A673 (cell line): ENCODE measurements at regions not wholly inside any gene's neighbourhood (a gene's known extent, or its start where the extent isn't known, plus 50 kb on each side); places are given as distances from the start of the nearest gene placed in this dataset.

Experiments
- BruUV-seq: library from RNA; stranded (reverse); fragments of 400-500 nt; replicated peaks from 2 replicates; lab custom pipeline; 2021; lab: Mats Ljungman, UMichigan
- CTCF ChIA-PET: fragments of 300-600 bp; sonication (Branson Sonifier 250); formaldehyde crosslinking; loops from one replicate; lab custom pipeline; 2022; ENCODE audit warnings: antibody characterized with exemption; lab: Charles Lee
- POLR2A ChIA-PET: fragments of 300-600 bp; sonication (Branson Sonifier 250); formaldehyde crosslinking; loops from one replicate; lab custom pipeline; 2022; ENCODE audit warnings: antibody characterized with exemption; ENCODE audit not compliant: low non-redundant PET; lab: Charles Lee
- DNase-seq: peaks from one replicate; pipeline ENCODE4 v3.0.0-alpha.2; 2015; ENCODE audit warnings: low spot score
- H3K27ac ChIP-seq: fragments of 200-600 bp; sonication (generic); 2 replicates; pipeline ENCODE4 v1.5.1; 2016; ENCODE audit warnings: mixed run types, low read depth, mild to moderate bottlenecking, mixed read lengths, antibody characterized with exemption, low read length; ENCODE audit not compliant: poor library complexity, severe bottlenecking
- H3K27me3 ChIP-seq: fragments of 200-600 bp; sonication (generic); replicated peaks from 2 replicates; pipeline ENCODE4 v1.6.1; 2017; ENCODE audit warnings: mixed run types, low read depth, mild to moderate bottlenecking, mixed read lengths, antibody characterized with exemption, low read length; ENCODE audit not compliant: insufficient read depth, poor library complexity
- H3K36me3 ChIP-seq: fragments of 200-600 bp; sonication (generic); 2 replicates; pipeline ENCODE4 v1.6.1; 2016; ENCODE audit warnings: mixed run types, mild to moderate bottlenecking, mixed read lengths, antibody characterized with exemption, low read length; ENCODE audit not compliant: insufficient read depth, poor library complexity, severe bottlenecking
- H3K4me1 ChIP-seq: fragments of 200-600 bp; sonication (generic); 2 replicates; pipeline ENCODE4 v1.6.1; 2017; ENCODE audit warnings: mixed run types, mild to moderate bottlenecking, mixed read lengths, antibody characterized with exemption, low read length; ENCODE audit not compliant: insufficient read depth, poor library complexity, severe bottlenecking
- H3K4me3 ChIP-seq: fragments of 200-600 bp; sonication (generic); 2 replicates; pipeline ENCODE4 v1.5.1; 2016; ENCODE audit warnings: low read depth, mixed run types, mild to moderate bottlenecking, mixed read lengths, low read length; ENCODE audit not compliant: poor library complexity, severe bottlenecking
- H3K9me3 ChIP-seq: fragments of 200-600 bp; sonication (generic); 2 replicates; pipeline ENCODE4 v1.6.1; 2016; ENCODE audit warnings: mixed run types, low read depth, mild to moderate bottlenecking, mixed read lengths, antibody characterized with exemption, low read length; ENCODE audit not compliant: poor library complexity, severe bottlenecking
- CTCF ChIP-seq: fragments of 300-800, 200-600 bp; sonication (generic); conservative IDR thresholded peaks from 2 replicates; pipeline ENCODE4 v1.5.1; 2017; ENCODE audit warnings: low read depth, mild to moderate bottlenecking, antibody characterized with exemption, low read length, moderate library complexity, mixed read lengths
- EZH2 ChIP-seq: fragments of 200-600 bp; sonication (generic); IDR thresholded peaks from 2 replicates; pipeline ENCODE4 v1.6.1; 2017; ENCODE audit warnings: borderline replicate concordance, low read depth, mild to moderate bottlenecking, mixed read lengths, antibody characterized with exemption, low read length; ENCODE audit not compliant: poor library complexity, severe bottlenecking
- intact Hi-C: fragments of 100-400 bp; cut with micrococcal nuclease; formaldehyde crosslinking; loops from one replicate; pipeline ENCODE4 v1.10.0; 2022; ENCODE audit not compliant: unreplicated experiment

- POLR2A ChIA-PET, result no interaction called here
- H3K4me1 ChIP-seq, result no peaks in the 10 kb centered on the region
- no peak overlapping the region for H3K4me3 ChIP-seq
- H3K9me3 ChIP-seq, result no peaks in the 10 kb centered on the region
- H3K36me3 ChIP-seq, result no peaks in the 10 kb centered on the region
- DNase-seq, result no peak
- H3K27ac ChIP-seq, result no peak overlapping the region
- intact Hi-C loops, result no loop called here
- no peaks in the 10 kb centered on the region for H3K27me3 ChIP-seq
- no TSS peak for BruUV-seq
- CTCF ChIA-PET, result no interaction called here
- no peak for TF ChIP-seq EZH2
- no peak for TF ChIP-seq CTCF
These were observed 1756.9 kb downstream of the PCDH9 start for GRCh38 chr13:65473196-65473595.

- no peaks in the 10 kb centered on the region for H3K36me3 ChIP-seq
- no TSS peak for BruUV-seq
- intact Hi-C loops, result no loop called here
- POLR2A ChIA-PET, result no interaction called here
- H3K4me1 ChIP-seq, result no peaks in the 10 kb centered on the region
- no peak overlapping the region for H3K27ac ChIP-seq
- H3K4me3 ChIP-seq, result no peak overlapping the region
- no peak for TF ChIP-seq EZH2
- TF ChIP-seq CTCF, result no peak
- no peaks in the 10 kb centered on the region for H3K27me3 ChIP-seq
- no peaks in the 10 kb centered on the region for H3K9me3 ChIP-seq
- peak; percentile 32 for DNase-seq
- CTCF ChIA-PET, result no interaction called here
These were observed 1757.8 kb downstream of the PCDH9 start for GRCh38 chr13:65472336-65472735.

GRCh38 chr13:65470781-65471180 is 1759.4 kb downstream of the PCDH9 start:
- Histone ChIP-seq H3K4me1 (no peaks in the 10 kb centered on the region), H3K27me3 (no peaks in the 10 kb centered on the region), H3K4me3 (no peak overlapping the region), H3K36me3 (no peaks in the 10 kb centered on the region), H3K9me3 (no peaks in the 10 kb centered on the region), H3K27ac (no peak overlapping the region)
- TF ChIP-seq CTCF, result no peak
- TF ChIP-seq EZH2, result no peak
- intact Hi-C loops, result no loop called here
- CTCF ChIA-PET, result no interaction called here
- POLR2A ChIA-PET, result no interaction called here
- no peak for DNase-seq
- BruUV-seq, result no TSS peak
